ENCODE measurements at regions not wholly inside any gene's neighbourhood (a gene's known extent, or its start where the extent isn't known, plus 50 kb on each side); places are given as distances from the start of the nearest gene placed in this dataset.

DNA sequence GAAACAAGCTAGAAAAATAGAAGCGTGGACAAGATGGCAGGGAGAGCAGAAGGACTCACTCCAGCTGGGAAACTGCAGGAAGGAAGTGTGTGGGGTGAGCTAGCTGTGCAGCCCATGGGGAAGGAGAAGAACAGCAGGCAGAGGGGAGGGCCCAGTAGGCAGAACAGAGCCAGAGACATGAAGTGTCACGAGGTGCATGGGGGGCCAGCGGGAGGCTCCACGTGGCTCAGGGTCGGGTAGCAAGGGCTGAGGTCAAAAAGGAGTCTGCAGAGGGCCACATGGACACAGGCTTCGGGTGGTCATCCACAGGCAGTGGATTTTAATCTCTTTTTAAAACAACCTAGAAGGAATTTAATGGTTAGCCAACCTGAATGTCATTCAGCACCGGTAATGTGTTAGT, 669.0 kb downstream of the BCL11B start:
- Histone ChIP-seq H3K4me2 (no peak overlapping the region), H3K27me3 (no peaks in the 10 kb centered on the region), H4K20me1 (no peaks in the 10 kb centered on the region), H3K9ac (no peak overlapping the region), H3K4me3 (no peak overlapping the region), H3K4me1 (no peaks in the 10 kb centered on the region), H3K27ac (no peak overlapping the region), H3K9me3 (no peaks in the 10 kb centered on the region), H3K36me3 (no peaks in the 10 kb centered on the region)
- no peak for TF ChIP-seq Cebpa-rat (IDR thresholded peaks at IDR 0.05)

DNA sequence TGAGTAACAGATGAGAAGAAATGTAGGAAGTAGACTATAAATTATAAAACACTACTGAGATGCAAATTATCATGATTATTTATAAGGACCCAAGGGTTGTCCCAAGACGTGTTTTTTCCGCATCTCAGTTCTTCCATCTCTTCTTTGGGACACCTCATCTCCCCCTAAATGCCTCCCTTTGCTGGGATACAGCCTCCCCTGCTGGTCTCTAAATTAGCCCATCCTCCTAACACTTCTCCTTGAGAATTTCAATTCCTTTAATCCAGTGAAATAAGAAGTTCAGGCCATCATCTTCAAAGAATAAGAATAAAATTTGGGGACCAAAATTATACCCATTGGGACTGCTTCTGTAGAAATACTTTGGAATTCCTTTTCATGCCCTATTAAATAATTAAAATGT, 667.0 kb downstream of the BCL11B start:
- TF ChIP-seq Cebpa-rat (IDR thresholded peaks at IDR 0.05), result no peak
- Histone ChIP-seq H3K9me3 (no peaks in the 10 kb centered on the region), H3K4me3 (no peak overlapping the region), H3K27ac (no peak overlapping the region), H3K4me2 (no peak overlapping the region), H3K4me1 (peaks cover 7% of the 10 kb centered on the region), H3K27me3 (no peaks in the 10 kb centered on the region), H3K9ac (no peak overlapping the region), H4K20me1 (no peaks in the 10 kb centered on the region), H3K36me3 (no peaks in the 10 kb centered on the region)

DNA sequence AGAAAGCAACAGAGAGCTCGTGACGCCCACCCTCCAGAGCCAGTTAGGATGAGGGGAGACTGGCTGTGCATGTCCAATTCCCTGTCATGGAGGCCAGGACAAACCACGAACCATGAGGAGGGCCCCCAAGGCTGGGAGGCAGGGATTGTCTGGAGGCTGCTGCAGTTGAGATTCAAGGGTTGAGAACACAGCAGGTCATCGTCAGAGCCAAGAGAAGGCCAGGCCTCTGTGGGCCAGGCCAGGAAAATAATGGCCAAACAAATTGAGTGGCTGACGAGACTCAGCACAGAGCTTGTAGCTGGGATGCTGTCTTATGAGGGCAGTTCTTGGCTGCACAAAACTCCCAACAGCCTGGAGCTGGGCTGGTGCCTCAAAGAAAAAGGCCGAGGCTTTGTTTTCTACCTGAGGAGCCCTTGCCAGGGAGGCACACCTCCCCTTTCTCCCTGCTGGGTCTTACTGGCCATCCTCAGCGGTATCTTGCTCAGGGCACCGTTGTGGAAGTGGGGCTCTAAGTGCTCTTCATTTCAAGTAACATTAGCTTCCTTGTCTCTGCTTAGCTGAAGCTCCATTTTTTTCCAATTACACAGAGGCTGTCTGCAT, 665.9 kb downstream of the BCL11B start:
- TF ChIP-seq Cebpa-rat (IDR thresholded peaks at IDR 0.05), result no peak
- Histone ChIP-seq H3K36me3 (no peaks in the 10 kb centered on the region), H3K27me3 (no peaks in the 10 kb centered on the region), H3K9me3 (no peaks in the 10 kb centered on the region), H3K4me1 (peaks cover 7% of the 10 kb centered on the region), H3K4me3 (no peak overlapping the region), H3K4me2 (no peak overlapping the region), H3K27ac (no peak overlapping the region), H3K9ac (no peak overlapping the region), H4K20me1 (no peaks in the 10 kb centered on the region)

DNA sequence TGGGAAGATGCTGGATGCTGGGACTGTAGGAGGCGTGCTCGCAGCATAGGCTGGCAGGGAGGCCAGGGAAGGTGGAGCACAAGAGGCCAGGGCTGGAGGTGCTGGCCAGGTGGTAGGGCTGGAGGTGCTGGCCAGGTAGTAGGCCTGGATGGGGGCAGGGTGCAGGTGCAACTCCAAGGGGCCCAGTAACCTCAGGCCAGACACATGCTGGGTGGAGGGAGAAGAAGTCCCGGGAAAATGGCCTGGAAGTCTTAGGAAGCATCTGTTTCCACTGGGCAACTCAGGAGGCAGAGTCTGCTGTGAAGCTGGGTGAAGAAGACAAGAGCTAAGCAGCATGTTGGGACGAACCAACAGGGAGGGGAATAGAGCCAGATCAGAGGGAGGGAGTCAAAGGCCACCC, 665.2 kb downstream of the BCL11B start:
- Histone ChIP-seq H3K27ac (no peak overlapping the region), H3K4me2 (no peak overlapping the region), H3K36me3 (no peaks in the 10 kb centered on the region), H3K9ac (no peak overlapping the region), H3K27me3 (no peaks in the 10 kb centered on the region), H3K4me3 (no peak overlapping the region), H3K4me1 (peaks cover 7% of the 10 kb centered on the region), H3K9me3 (no peaks in the 10 kb centered on the region), H4K20me1 (no peaks in the 10 kb centered on the region)
- no peak for TF ChIP-seq Cebpa-rat (IDR thresholded peaks at IDR 0.05)

DNA sequence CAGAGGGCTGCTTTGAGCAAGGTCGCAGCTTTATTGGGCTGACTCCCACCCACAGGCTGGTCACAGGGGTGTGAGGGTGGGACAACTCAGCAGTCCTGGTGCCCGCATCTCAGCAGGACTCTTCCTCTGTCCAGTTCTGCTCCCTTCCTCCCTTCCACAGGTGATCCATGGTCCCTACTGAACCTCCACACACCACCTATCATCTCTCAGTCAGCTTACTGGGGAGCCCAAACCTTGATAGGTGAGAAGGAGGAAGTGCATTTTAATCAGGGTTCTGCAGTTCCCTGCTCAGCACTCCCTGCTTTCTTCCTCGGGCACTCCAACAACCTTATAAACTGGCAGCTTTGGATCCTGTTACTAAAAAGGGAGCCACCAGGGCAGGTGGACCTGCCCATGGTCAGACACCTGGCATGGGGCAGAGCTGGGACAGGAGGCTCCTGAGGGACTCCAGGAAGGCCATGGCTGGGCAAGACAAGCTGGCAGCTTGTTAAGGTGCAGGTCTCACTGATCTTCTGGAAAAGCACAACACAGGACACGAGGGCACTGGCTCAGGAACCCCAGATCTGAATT, 664.6 kb downstream of the BCL11B start:
- Histone ChIP-seq H4K20me1 (no peaks in the 10 kb centered on the region), H3K9ac (no peak overlapping the region), H3K27ac (no peak overlapping the region), H3K36me3 (no peaks in the 10 kb centered on the region), H3K4me1 (peaks cover 7% of the 10 kb centered on the region), H3K9me3 (no peaks in the 10 kb centered on the region), H3K4me2 (no peak overlapping the region), H3K27me3 (no peaks in the 10 kb centered on the region), H3K4me3 (no peak overlapping the region)
- TF ChIP-seq Cebpa-rat (IDR thresholded peaks at IDR 0.05), result no peak

DNA sequence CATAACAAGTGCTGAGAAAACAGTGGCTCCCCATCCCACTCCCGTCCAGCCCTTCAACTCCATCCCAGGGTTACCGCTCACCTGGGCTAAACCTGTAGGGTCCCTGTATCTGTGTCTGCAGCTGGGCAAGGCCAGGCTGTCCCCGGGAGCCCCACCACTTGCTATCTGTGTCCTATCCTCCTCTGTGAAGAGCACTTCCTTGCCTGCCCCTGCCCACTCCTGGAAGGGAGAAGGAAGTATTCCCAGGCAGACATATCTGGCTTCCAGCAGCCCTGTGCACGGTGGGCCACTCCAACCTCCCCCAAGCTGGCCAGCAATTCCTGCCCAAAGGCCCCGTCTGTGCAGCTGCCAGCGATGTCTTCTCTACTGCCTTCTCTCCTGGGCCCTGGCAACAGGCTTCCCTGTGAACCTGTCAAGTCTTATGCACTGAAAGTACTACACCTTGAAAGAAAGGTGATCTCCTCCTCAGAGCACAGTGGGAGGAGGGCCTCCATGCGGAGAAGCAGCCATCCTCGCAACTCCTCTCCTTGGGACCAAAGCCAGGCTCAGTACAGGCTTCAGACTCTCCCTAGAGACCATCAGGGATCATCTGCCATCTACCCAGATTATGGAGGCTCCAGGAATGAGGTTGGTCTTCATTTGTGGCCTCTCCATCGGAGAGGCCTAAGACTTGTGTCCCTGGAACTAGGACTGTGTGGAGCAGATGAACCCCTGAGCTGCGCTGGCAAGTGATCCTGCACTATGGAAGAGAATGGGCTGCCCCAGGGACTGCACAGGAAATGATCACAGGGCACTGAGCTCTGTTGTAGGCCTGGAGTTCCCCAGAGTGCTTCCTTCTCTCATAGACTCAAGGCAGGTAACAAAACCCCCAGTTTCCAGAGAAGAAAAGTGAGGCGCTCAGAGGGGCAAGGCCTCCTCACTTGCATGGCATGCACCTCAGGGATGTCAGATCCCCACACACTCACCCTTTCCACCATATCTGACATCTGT, 663.6 kb downstream of the BCL11B start:
- H3K4me1 ChIP-seq, result peaks cover 7% of the 10 kb centered on the region
- no peaks in the 10 kb centered on the region for H4K20me1 ChIP-seq
- no peak overlapping the region for H3K27ac ChIP-seq
- H3K27me3 ChIP-seq, result no peaks in the 10 kb centered on the region
- H3K9ac ChIP-seq, result no peak overlapping the region
- H3K9me3 ChIP-seq, result no peaks in the 10 kb centered on the region
- peak overlapping the region; percentile 18; the same call in 1 of the 2 replicates for H3K4me2 ChIP-seq
- no peak overlapping the region for H3K4me3 ChIP-seq
- H3K36me3 ChIP-seq, result no peaks in the 10 kb centered on the region
- no peak for TF ChIP-seq Cebpa-rat (IDR thresholded peaks at IDR 0.05)

DNA sequence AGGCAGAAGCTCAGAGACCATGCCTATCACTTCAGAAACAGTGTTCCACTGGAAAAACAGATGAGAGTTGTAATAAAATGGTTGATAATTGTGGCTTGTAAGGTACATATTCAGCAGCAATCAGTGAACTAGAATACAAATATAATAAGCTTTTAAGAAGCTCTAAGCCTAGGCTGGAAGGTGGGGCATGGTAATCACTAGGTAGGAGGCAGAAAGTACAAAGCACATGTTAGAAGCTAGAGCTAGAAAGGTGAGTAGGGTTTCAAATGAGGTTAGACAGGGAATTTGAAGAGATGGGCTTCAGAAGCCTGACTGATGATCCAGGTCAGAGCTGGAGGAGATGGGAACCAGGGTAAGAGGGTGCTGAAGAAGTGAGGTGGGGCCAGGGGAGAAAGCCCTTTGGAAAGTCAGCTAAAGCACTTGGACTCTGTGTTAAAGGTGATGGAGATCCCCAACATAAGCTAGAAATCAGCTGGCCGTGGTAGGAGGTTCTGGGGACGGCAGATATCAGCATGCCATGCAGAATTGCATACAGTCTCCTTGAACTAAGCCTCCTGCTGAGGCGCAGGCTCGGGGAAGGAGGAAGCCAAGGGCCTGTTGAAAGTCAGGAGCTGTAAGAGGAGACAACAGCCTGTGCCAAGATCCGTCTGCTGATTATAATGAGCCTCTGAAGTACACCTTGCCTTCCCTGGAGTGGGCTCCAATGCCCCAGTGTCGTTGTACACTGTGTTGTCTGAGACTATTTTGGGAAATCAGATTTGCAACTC, 659.4 kb downstream of the BCL11B start:
- no peak for TF ChIP-seq Cebpa-rat (IDR thresholded peaks at IDR 0.05)

DNA sequence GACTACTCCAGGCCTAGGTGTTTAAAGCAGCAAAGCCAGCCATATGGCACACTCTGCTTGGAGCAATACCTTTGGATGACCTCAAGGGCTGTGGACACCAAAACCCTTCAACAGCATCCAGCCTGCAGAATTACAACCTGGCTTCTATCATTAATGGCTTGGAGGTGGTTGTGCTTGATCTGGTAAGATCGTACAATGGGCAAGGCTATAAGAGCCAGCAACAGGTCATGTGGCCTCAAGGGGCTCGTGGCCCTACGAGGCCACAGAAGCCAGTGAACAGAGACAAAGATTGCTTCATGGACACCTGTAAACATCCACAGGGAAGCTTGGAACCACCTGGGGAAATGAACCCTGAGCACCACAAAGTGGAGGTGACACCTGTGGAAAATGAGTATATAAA, 657.3 kb downstream of the BCL11B start:
- Histone ChIP-seq H3K36me3 (no peaks in the 10 kb centered on the region), H3K9ac (no peak overlapping the region), H4K20me1 (no peaks in the 10 kb centered on the region), H3K9me3 (no peaks in the 10 kb centered on the region), H3K27me3 (no peaks in the 10 kb centered on the region), H3K4me3 (no peak overlapping the region), H3K4me1 (no peaks in the 10 kb centered on the region), H3K27ac (no peak overlapping the region), H3K4me2 (no peak overlapping the region)
- no peak for TF ChIP-seq Cebpa-rat (IDR thresholded peaks at IDR 0.05)

More for the DNA sequence above, 659.4 kb downstream of the BCL11B start:
- H3K36me3 ChIP-seq, result no peaks in the 10 kb centered on the region
- H3K9me3 ChIP-seq, result no peaks in the 10 kb centered on the region
- no peaks in the 10 kb centered on the region for H3K27me3 ChIP-seq
- peaks cover 7% of the 10 kb centered on the region for H3K4me1 ChIP-seq
- no peaks in the 10 kb centered on the region for H4K20me1 ChIP-seq
- H3K4me2 ChIP-seq, result no peak overlapping the region
- H3K27ac ChIP-seq, result no peak overlapping the region
- H3K4me3 ChIP-seq, result no peak overlapping the region
- no peak overlapping the region for H3K9ac ChIP-seq

DNA sequence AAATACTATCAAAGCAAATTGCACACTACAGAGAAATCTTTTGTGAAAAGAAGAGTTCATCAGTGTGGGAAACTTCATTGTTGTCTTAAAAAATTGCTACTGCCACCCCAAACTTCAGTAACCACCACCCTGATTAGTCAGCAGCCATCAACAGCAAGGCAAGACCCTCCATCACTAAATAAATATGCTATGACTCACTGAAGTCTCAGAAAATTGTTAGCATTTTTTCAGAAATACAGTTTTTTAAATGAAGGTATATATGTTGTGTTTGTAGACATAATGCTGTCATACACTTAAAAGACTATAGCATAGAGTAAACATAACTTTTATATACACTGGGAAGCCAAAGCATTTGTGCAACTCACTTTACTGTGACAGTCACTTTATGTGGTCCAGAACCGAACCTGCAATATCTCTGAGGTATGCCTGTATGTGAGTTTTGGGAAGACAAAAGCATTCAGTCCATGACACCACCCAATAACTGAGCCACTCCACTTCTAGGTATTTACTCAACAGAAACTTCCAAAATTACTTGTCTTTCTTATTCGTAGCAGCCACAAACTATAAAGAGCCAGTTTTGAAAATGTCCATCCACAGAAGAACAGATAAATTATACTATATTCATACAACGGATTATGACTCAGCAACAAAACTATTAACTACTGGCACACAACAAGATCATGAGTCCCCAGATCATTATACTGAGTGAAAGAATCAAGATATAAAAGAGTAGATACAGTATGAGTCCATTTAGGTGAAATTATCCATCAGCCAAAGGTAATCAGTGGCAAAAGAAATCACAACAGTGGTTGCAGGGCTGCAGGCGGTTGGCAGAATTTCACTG, 649.6 kb downstream of the BCL11B start:
- no peak overlapping the region for H3K27ac ChIP-seq
- H3K36me3 ChIP-seq, result no peaks in the 10 kb centered on the region
- no peaks in the 10 kb centered on the region for H3K27me3 ChIP-seq
- TF ChIP-seq Cebpa-rat (IDR thresholded peaks at IDR 0.05), result no peak
- no peaks in the 10 kb centered on the region for H4K20me1 ChIP-seq
- no peaks in the 10 kb centered on the region for H3K4me1 ChIP-seq
- no peak overlapping the region for H3K9ac ChIP-seq
- no peak overlapping the region for H3K4me3 ChIP-seq
- H3K4me2 ChIP-seq, result no peak overlapping the region
- H3K9me3 ChIP-seq, result no peaks in the 10 kb centered on the region; the same call in 1 of the 2 replicates

All from BLaER1 (cell line).